ENCODE measurements at regions not wholly inside any gene's neighbourhood (a gene's known extent, or its start where the extent isn't known, plus 50 kb on each side); places are given as distances from the start of the nearest gene placed in this dataset.

DNA sequence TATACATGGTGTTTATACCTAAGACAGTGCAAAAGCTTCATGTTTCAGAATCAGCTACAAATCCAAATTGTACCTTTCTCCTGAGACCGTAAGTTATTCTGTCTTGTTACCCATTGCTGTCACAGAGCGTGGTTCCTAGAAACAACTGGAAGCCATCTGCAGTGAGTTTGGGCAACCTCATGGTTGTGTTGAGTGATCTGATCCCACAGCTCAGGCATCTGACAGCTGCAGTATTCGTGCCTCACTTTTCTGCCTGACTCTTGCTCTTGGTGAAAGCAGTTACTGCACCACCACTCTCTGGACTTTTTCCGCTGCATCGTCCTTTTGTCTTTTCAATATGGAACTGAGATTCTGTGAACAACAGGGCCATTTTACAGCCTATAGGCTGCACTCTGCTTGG, 752.6 kb downstream of the MAFB start:
- DNase-seq, result no peak

- no peak for DNase-seq
Measured at GRCh38 chr20:39935901-39936300, 753.1 kb downstream of the MAFB start.

- no peak for DNase-seq
Measured at GRCh38 chr20:39916236-39916765, 772.7 kb downstream of the MAFB start.

- no peak for DNase-seq
Measured at GRCh38 chr20:39913274-39913673, 775.8 kb downstream of the MAFB start.

DNA sequence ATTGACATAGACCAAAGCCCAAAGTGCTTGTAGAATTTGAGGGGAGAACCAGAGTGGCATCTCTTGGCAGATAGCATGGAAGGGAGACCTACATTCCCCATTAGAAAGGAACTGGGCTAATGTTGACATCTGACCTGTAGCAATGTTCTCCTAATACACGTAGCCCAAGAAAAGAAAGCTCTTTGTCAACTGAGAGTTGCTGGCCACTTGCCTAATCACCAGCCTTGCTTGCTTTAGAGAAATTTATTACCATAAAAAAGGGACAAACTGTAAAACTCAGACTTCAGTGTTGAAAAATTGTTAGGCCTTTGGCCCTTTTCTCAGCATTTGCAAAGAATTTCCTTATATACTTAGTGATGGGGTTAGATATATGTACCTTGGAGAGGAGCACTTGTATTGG, 777.5 kb downstream of the MAFB start:
- no peak for DNase-seq

DNA sequence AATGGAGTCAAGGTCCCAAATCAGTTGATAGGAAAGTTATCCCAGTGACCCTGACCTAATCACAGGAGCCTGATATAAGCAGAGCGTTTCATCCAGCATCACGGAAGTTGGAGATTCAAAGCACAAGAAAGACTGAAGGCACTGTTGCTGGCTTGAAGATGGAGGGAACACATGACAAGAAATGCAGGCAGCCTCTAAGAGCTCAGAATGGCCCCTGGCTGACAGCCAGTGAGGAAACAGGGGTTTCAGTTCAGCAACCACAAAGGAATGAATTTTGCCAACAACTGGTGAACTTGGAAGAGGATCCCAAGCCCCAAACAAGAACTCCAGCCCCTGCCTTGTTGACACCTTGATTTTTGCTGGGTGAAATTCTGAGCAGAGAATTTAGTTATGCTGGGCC, 778.5 kb downstream of the MAFB start:
- peak in 5 of 56 donors; percentile 5 to 33 (median 11) for DNase-seq

GRCh38 chr20:39909447-39909846, 779.6 kb downstream of the MAFB start:
- peak in 11 of 56 donors; percentile 1 to 32 (median 10) for DNase-seq

DNA sequence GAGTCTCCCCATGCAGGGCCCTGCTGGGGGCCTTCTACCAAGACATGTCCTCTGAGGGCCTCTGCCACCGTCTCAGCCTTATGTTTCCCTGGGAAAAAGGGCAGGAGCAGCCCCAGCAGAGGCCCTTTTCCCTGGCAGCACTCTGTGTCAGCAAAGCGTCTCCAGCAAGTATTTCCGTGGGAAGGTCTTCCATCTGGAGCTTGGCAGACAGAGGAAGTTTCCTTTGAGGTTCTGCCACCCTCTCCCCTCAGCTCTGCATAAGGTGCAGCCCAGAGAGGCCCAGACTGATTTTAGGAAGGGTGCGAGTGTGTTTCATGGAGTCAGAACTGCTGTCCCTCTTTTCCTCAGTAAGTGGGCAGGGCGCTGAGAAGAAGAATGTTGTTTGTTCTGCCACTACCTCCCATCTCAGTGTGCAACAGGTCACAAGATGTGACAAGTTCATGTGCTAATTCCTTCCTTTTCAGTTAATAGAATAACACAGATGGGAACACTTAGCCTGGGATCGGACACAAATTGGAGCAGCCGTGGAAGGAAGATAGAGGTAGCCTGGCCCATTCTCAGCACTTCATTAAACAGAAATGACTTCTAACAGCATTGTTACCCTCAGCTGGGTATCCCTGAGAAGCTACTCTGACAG, 784.4 kb downstream of the MAFB start:
- DNase-seq, result peak in 1 of 56 donors; percentile 21

DNA sequence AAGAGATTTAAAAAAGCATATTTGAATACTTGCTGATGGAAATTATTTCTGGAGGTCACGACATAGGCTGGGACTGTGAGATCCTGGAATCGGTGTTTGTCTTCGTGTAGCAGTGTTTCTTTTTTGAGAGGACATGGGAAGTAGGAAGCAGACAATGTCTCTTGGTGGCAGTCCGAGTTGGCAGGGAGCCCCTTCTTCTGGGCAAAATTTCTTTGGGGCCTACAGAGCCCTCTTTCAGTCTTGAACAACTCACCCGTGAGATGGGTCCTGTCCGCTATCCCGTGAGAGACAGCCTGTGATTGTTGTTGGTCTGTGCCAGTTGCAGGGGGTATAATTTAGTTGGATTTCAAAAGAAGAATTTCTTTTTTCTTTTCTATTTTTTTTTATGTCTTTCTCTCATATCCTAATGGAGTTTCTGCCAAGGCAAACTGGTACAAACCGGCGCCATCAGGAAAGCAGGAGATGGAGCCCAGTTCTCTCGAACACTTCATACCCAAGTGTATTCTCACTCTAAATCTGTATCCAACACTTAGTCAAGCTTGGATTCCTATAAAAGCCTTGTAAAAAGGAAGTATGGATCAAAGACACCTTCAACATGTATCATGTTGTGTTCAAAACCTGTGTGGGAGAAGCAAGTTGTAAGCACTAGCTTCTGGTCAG, 785.1 kb downstream of the MAFB start:
- peak in 29 of 56 donors; percentile 1 to 73 (median 31) for DNase-seq

- DNase-seq, result no peak
Measured at GRCh38 chr20:39899881-39900280, 789.2 kb downstream of the MAFB start.

DNA sequence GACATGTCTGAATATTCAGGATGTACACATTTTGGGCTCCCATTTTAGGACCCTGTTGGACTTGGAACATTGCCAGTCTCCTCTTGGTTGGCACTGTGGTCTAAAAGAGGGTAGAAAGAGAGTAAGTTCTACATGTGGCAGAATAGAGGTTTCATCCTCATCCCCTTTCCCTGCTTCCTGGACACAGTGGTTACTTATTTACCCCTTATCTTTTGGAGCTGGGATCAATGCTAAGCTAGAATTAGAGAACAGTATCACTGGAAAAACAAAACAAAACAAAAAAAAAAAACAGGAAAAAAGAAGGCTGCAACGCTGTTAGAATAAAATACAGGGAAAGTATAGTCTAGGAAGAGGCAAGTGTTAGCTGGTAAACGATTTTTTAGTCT, 790.6 kb downstream of the MAFB start:
- DNase-seq, result no peak

DNA sequence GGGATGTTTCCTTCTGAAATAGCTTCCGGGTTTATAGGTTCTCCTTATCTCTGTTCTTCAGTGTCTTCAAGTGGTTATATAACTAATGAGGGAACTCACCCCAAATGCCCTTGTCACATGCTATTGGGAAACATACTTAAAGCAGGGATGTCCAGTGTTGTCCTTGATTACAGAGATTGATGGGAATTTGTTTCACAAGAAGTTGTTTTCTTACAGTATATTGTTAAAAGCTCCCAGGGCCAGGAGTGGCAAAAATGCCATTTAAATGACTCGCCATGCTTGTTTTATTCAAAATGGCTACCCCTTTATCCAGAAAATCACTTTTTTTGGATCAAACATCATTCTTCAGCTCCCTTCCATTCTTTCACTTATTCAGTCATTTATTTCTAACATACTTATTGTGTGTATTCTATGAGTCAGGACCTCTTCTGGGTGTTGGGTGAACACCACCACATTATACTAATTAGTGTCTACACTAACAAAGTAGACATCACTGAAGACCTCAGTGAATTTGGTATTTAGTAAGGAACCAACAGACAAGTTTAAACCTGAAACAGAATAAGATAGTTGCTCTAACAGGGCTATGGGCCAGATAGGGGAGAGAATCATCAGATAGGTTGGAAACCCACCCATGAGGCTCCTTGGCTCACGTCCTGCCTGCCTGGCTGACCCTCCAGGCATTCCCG, 791.1 kb downstream of the MAFB start:
- DNase-seq, result no peak

DNA sequence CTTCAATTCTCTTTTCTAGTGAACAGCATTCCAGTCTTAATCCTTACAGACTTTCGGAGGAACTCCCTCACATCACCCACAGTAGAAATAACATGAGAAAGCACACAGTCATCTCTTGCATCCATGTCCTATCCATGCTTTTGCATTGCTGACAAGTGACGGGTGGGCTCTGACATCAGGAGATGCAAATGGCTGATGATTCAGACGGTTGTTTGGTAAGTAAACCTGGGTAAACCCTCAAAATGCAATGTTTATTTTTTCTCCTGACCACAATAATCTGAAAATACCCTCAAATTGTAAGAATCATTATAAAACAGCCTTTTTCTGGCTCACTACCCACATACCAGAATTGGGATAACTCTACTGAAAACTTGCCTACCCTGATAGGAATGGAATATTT, 792.0 kb downstream of the MAFB start:
- DNase-seq, result no peak

- DNase-seq, result no peak
Measured at GRCh38 chr20:39894067-39894466, 795.0 kb downstream of the MAFB start.

DNA sequence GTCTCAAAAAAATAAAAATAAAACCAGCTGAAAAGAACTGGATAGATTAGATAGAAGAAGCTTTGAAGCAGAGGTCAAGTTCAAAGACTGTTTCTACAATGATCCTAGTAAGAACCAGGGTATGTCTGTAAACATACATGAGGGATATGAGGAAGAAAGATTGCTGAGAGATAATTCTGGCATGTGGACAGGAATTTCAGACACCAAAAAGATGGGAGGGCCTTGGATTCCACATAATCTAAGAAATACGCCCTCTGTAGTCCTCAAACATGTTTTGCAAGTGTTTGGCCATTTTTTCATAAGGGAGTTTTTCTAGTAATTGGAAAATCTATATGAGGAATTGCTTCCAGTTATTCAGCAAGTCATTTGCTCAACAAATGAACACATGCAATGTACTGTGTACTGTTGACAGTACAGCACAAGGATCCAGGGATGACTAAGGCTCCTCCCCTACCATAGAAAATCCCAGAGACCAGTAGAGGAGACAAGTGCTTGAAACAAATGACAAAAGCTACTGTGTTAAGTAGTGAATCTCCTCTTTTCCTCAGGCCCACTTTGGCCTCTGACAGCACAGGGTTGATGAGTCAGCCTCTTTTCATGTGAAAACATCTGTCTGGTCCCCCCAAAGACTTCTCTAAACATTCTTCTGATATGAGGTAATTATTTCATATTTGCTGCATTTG, 795.9 kb downstream of the MAFB start:
- no peak for DNase-seq

GRCh38 chr20:39890697-39891096, 798.3 kb downstream of the MAFB start:
- no peak for DNase-seq

- no peak for DNase-seq
Measured at GRCh38 chr20:39888310-39888709, 800.7 kb downstream of the MAFB start.

- DNase-seq, result peak in 5 of 56 donors; percentile 3 to 27 (median 10)
Measured at GRCh38 chr20:39886650-39887190, 802.3 kb downstream of the MAFB start.

- DNase-seq, result peak in 10 of 56 donors; percentile 0 to 42 (median 7)
Measured at GRCh38 chr20:39885975-39886649, 802.9 kb downstream of the MAFB start.

DNA sequence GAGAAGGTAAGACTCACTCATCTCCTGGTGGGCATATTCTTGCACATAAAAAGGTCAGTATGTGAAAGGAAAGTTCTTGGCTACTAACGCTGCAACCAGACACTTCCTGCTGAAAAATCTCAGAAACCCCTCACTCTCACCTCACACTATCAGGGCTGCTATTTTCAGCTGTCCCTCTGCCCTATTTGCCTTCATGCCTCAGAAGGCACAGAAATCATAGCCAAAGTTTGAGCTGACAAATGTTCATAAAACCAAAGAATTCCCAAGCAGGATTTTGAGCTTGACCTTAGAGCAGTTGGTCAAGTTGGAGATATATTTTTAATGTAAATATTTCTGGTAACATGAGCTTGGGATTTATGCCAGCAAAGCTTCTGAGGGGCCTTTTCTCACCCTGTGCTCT, 806.2 kb downstream of the MAFB start:
- DNase-seq, result no peak

DNA sequence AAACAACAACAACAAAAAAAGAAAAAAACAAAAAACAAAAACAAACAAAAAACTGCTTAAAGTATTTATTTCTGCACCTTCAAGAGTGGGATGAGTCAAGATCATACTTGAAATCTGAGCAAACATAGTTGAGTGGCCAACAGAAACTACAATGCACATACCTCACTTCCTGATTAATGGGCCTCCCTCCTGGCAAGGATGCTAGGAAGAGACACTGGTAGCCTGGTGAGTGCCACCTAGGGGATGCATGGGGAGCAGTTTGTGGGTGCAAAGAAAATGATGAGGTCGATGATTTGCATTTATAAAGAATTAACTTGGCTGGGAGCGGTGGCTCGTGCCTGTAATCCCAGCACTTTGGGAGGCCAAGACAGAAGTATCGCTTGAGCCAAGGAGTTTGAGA, 808.1 kb downstream of the MAFB start:
- DNase-seq, result no peak

All from nucleus accumbens (tissue), 56 donors.